SK-N-SH treated with all-trans-retinoic acid at 6 μM for 48 hours (cell line): ENCODE measurements at regions not wholly inside any gene's neighbourhood (a gene's known extent, or its start where the extent isn't known, plus 50 kb on each side); places are given as distances from the start of the nearest gene placed in this dataset.

Experiments used
- ATAC-seq: fragments of 200-7000 bp; cut with Tn5 transposase; 3 replicates; pipeline ENCODE4 v1.9.1; 2020; ENCODE audit warnings: mild to moderate bottlenecking, moderate library complexity
- ARNTL ChIP-seq: fragments of 450-650 bp; formaldehyde crosslinking; IDR thresholded peaks from 2 replicates; pipeline ENCODE4 v1.5.0; 2020; ENCODE audit warnings: low read depth, mild to moderate bottlenecking, moderate library complexity, borderline replicate concordance
- BACH2 ChIP-seq: fragments of 250-450 bp; sonication (Bioruptor Pico); IDR thresholded peaks from 2 replicates; pipeline ENCODE4 v1.9.0; 2021; ENCODE audit warnings: mild to moderate bottlenecking, borderline replicate concordance
- CREB5 ChIP-seq: fragments of 250-450 bp; sonication (Bioruptor Pico); IDR thresholded peaks from 2 replicates; pipeline ENCODE4 v1.5.1; 2020; ENCODE audit warnings: low read depth, mild to moderate bottlenecking, moderate library complexity
- CSRNP3 ChIP-seq: fragments of 250-450 bp; sonication (Bioruptor Pico); IDR thresholded peaks from 2 replicates; pipeline ENCODE4 v1.5.1; 2021; ENCODE audit warnings: mild to moderate bottlenecking, moderate library complexity
- ESRRG ChIP-seq: fragments of 250-450 bp; sonication (Bioruptor Pico); IDR thresholded peaks from 2 replicates; pipeline ENCODE4 v1.6.1; 2021; ENCODE audit warnings: mild to moderate bottlenecking
- GLIS3 ChIP-seq: fragments of 250-450 bp; sonication (Bioruptor Pico); IDR thresholded peaks from 2 replicates; pipeline ENCODE4 v1.5.0; 2020; ENCODE audit warnings: mild to moderate bottlenecking, moderate library complexity
- ISL1 ChIP-seq: fragments of 250-450 bp; sonication (Bioruptor Pico); IDR thresholded peaks from 2 replicates; pipeline ENCODE4 v2.1.2; 2022; ENCODE audit warnings: mild to moderate bottlenecking, moderate library complexity
- OSR1 ChIP-seq: fragments of 250-450 bp; sonication (Bioruptor Pico); IDR thresholded peaks from 2 replicates; pipeline ENCODE4 v1.8.0; 2022; ENCODE audit warnings: moderate library complexity, mild to moderate bottlenecking, inconsistent platforms
- PATZ1 ChIP-seq: fragments of 250-450 bp; sonication (Bioruptor Pico); IDR thresholded peaks from 2 replicates; pipeline ENCODE4 v1.8.0; 2020; ENCODE audit warnings: mild to moderate bottlenecking, moderate library complexity, borderline replicate concordance
- PPARA ChIP-seq: fragments of 250-450 bp; sonication (Bioruptor Pico); IDR thresholded peaks from 2 replicates; pipeline ENCODE4 v1.5.0; 2020; ENCODE audit warnings: mild to moderate bottlenecking, borderline replicate concordance
- SNAI2 ChIP-seq: fragments of 250-450 bp; sonication (Bioruptor Pico); IDR thresholded peaks from 2 replicates; pipeline ENCODE4 v1.5.0; 2020; ENCODE audit warnings: mild to moderate bottlenecking, moderate library complexity
- TCF4 ChIP-seq: fragments of 250-450 bp; sonication (Bioruptor Pico); IDR thresholded peaks from 2 replicates; pipeline ENCODE4 v1.8.0; 2021; ENCODE audit warnings: mild to moderate bottlenecking, moderate library complexity, borderline replicate concordance
- TOX ChIP-seq: fragments of 250-450 bp; sonication (Bioruptor Pico); IDR thresholded peaks from 2 replicates; pipeline ENCODE4 v1.8.0; 2021; ENCODE audit warnings: mild to moderate bottlenecking, moderate library complexity, borderline replicate concordance
- ZC3H10 ChIP-seq: fragments of 250-450 bp; sonication (Bioruptor Pico); IDR thresholded peaks from 2 replicates; pipeline ENCODE4 v1.5.1; 2021; ENCODE audit warnings: mild to moderate bottlenecking, moderate library complexity
- ZFP3 ChIP-seq: fragments of 250-450 bp; sonication (Bioruptor Pico); IDR thresholded peaks from 2 replicates; pipeline ENCODE4 v1.5.0; 2020; ENCODE audit warnings: mild to moderate bottlenecking, moderate library complexity
- ZFP30 ChIP-seq: fragments of 450-650 bp; formaldehyde crosslinking; IDR thresholded peaks from 2 replicates; pipeline ENCODE4 v1.5.0; 2022; ENCODE audit warnings: mild to moderate bottlenecking, moderate library complexity
- ZNF565 ChIP-seq: fragments of 450-650 bp; formaldehyde crosslinking; conservative IDR thresholded peaks from 2 replicates; pipeline ENCODE4 v1.5.0; 2020; ENCODE audit warnings: low read depth, mild to moderate bottlenecking, moderate library complexity
- ZNF70 ChIP-seq: fragments of 450-650 bp; formaldehyde crosslinking; IDR thresholded peaks from 2 replicates; pipeline ENCODE4 v1.5.0; 2020; ENCODE audit warnings: mild to moderate bottlenecking, moderate library complexity
- ZNF8 ChIP-seq: fragments of 450-650 bp; formaldehyde crosslinking; IDR thresholded peaks from 2 replicates; pipeline ENCODE4 v1.5.0; 2020; ENCODE audit warnings: mild to moderate bottlenecking, moderate library complexity

- TF ChIP-seq CSRNP3 (CRISPR knock-in tag) = no peak
- no peak for TF ChIP-seq SNAI2
- no peak for TF ChIP-seq PPARA (CRISPR knock-in tag)
- no peak for TF ChIP-seq ARNTL (CRISPR knock-in tag)
- TF ChIP-seq TCF4 = no peak
- TF ChIP-seq CREB5 (CRISPR knock-in tag) = no peak
- TF ChIP-seq ZFP3 (CRISPR knock-in tag) = no peak
- no peak for TF ChIP-seq ZNF565
- TF ChIP-seq TOX (CRISPR knock-in tag) = no peak
Observed at GRCh38 chr3:154792828-154793227, 287.3 kb upstream of the MME start (continued).

- ATAC-seq = no peak
- TF ChIP-seq ZFP3 (CRISPR knock-in tag) = no peak
- TF ChIP-seq CREB5 (CRISPR knock-in tag) = no peak
- no peak for TF ChIP-seq ZNF70 (CRISPR knock-in tag)
- no peak for TF ChIP-seq ARNTL (CRISPR knock-in tag)
- no peak for TF ChIP-seq ESRRG
- no peak for TF ChIP-seq ZNF8 (CRISPR knock-in tag)
- TF ChIP-seq BACH2 (CRISPR knock-in tag) = no peak
- no peak for TF ChIP-seq ZNF565
- no peak for TF ChIP-seq TCF4
- no peak for TF ChIP-seq ZC3H10 (CRISPR knock-in tag)
- no peak for TF ChIP-seq PATZ1 (CRISPR knock-in tag)
- no peak for TF ChIP-seq GLIS3 (CRISPR knock-in tag)
- TF ChIP-seq, all 23 proteins: peak for 0
Observed at GRCh38 chr3:154791611-154792010, 288.5 kb upstream of the MME start.

- TF ChIP-seq ZFP30 (CRISPR knock-in tag) = no peak
- TF ChIP-seq OSR1 = no peak
- TF ChIP-seq ARNTL (CRISPR knock-in tag) = no peak
- no peak for TF ChIP-seq SNAI2
- no peak for TF ChIP-seq CREB5 (CRISPR knock-in tag)
- TF ChIP-seq ZNF8 (CRISPR knock-in tag) = no peak
- TF ChIP-seq ZC3H10 (CRISPR knock-in tag) = no peak
- TF ChIP-seq ZFP3 (CRISPR knock-in tag) = no peak
- TF ChIP-seq GLIS3 (CRISPR knock-in tag) = no peak
- no peak for TF ChIP-seq ESRRG
- no peak for TF ChIP-seq PATZ1 (CRISPR knock-in tag)
- TF ChIP-seq ZNF565 = no peak
- no peak for TF ChIP-seq ISL1 (CRISPR knock-in tag)
- TF ChIP-seq TCF4 = no peak
- ATAC-seq = peak; percentile 75
Observed at GRCh38 chr3:154786724-154787123, 293.4 kb upstream of the MME start.

- TF ChIP-seq CSRNP3 (CRISPR knock-in tag) (no peak), PATZ1 (CRISPR knock-in tag) (no peak), ESRRG (no peak), ZNF70 (CRISPR knock-in tag) (no peak), ZNF565 (no peak), GLIS3 (CRISPR knock-in tag) (no peak), ZFP3 (CRISPR knock-in tag) (no peak), SNAI2 (no peak)
- no peak for ATAC-seq
Observed at GRCh38 chr3:154783521-154783931, 296.6 kb upstream of the MME start.
